ENCODE measurements at regions not wholly inside any gene's neighbourhood (a gene's known extent, or its start where the extent isn't known, plus 50 kb on each side); places are given as distances from the start of the nearest gene placed in this dataset.
"Not testable (repeated sequence)": the region's sequence is repeated elsewhere in the genome, so short reads cannot be mapped to it uniquely, and the experiment has no call there.

DNA sequence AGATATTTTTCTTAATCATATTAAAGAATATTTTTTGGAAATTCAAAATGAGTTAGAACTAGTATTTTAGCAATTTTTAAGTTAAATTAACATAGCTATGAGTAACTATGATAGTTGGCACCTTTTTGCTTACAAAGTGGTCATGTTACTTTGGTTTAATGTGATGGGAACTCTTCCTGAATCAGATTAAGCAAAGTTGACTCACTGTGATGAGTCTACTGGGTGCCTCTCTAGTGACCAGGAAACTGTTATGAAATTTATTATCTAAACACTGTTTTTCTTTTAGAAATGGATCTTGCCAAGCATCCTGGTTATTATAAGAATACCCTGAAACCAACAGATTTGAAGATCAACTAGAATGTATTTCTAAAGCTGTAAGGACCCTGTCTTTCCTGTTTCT lies 985.8 kb downstream of the TRAM1L1 start:
- no peak for DNase-seq

- DNase-seq: not testable (repeated sequence)
Measured at GRCh38 chr4:116097353-116097752, 983.9 kb upstream of the NDST4 start.

DNA sequence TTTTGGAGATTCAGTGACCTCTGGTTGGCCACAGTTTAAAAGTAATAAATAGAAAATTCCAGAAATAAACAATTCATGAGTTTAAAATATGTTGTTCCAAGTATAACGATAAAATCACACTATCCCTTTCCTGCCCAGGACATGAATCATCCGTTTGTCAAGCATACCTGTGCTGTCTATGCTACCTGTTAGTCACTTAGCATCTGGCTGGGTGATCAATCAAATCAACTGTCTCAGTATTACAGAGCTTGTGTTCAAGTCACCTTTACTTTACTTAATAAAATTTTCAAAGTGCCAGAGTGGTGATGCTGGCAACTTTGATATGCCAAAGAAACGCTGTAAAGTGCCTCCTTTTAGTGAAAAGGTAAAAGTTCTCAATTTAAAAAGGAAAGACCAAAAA lies 979.5 kb upstream of the NDST4 start:
- DNase-seq: no peak

DNA sequence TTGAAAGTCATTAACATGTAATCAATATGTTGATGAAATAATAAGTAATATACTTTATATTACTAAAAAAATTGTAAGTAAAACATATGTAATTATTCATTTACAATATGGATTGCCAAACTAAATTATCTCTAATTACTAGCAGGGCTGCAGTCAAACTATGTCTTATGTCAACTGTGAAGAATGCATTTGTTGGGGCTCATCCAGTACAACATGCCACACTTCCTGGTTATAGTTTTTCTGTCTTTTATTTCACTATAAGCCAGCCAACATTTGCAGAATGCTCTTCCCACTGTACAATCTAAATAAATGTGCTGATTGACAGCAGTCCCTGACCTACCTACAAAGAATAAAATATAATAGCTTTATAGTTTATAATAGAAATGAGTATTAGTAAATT lies 975.4 kb upstream of the NDST4 start:
- DNase-seq: no peak

DNA sequence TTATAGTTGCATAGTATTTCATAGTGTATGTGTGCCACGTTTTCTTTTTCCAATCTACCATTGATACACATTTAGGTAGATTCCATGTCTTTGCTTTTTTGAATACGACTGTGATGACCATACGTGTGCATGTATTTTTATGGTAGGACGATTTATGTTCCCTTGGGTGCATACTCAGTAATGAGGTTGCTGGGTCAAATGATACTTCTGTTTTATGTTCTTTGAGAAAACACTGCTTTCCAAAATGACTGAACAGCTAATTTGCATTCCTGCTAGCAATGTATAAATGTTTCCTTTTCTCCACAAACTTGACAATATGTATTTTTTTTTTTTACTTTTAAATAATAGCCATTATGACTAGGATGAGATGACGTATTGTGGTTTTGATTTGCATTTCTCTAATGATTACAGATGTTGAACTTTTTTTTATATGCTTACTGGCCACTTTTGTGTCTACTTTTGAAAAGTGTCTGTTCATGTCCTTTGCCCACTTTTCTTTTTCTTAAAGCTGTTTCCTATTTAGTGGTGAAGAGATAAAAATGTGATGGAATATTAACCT lies 969.5 kb upstream of the NDST4 start:
- no peak for DNase-seq

DNA sequence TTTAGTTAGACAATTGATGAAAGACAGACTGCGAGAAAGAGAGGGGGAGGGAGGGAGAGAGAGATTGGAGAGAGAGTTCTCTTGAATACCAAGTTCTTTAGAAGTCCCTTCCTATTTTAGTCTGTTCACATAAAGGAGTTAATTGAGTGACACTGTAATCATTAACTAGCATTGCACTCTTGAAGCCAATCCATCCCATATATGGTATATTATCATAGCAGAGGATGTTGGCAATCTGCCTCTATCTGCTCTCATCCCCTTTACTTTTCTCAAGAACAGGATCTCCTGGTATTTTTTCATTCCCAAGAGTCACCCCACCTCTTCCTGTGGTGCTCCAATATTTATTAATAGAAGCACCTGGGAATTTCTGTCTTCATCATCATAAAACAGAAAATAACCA lies 959.6 kb upstream of the NDST4 start:
- DNase-seq: no peak

DNA sequence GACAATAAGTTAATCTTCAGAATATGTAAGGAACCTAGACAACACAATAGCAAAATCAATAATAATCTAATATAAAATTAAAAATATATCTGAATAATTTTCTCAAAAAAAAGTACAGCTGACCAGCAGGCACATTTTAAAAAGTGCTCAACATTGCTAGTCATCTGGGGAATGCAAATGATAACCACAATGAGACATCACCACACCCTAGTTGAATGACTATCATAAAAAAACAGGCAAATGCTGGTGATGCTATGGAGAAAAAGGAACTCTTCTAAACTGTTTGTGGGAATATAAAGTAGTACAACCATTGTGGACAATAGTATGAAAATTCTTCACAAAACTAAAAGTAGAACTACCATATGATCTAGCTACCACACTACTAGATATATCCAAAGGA lies 956.9 kb upstream of the NDST4 start:
- no peak for DNase-seq

DNA sequence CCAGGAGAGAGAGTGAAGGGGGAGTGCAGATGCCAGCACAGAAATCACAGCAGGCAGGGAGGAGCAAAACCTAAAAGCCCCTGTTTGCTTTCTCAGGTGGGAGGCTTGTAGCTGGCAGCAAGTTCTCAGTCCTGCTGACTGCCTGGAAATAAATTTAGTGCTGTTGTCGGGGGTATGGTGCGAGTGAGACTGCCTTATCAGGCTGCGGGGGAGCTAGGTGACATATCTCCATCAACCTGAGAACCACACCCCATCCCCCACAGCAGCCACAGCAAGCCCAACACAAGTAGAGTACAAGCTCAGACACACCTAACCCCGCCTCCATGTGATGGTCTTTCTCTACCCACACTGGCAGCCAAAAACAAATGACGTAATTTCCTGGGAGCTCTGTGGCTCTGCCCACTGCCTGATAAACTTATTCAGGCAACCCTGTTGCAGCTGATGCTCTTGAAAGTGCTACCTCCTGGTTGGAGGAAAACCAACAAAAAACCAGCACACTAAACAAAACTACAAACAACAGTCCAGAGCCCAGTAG lies 953.4 kb upstream of the NDST4 start:
- no peak for DNase-seq

DNA sequence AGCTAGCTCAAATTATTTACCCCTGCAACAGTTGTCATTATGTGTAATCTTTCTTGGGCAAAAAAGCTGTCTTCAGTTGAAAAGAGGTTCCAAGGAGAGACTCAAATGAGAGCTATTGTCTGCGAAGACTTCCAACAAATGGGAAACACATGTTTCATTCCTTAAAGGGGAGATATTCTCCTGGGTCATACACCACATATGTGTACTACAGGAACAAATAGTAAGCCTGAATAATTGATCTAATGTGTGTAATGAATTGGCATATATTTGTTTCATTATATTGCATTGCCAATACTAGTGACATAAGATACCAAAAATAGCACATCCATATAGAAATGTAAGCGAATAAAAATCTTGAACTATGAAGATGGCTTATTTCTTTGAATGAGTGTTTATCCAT lies 950.9 kb upstream of the NDST4 start:
- no peak for DNase-seq

GRCh38 chr4:116059361-116059760 lies 945.9 kb upstream of the NDST4 start:
- DNase-seq: no peak

- no peak for DNase-seq
Measured at GRCh38 chr4:116058129-116058528, 944.7 kb upstream of the NDST4 start.

- peak; percentile 7 for DNase-seq
Measured at GRCh38 chr4:116055857-116056827, 942.7 kb upstream of the NDST4 start.

DNA sequence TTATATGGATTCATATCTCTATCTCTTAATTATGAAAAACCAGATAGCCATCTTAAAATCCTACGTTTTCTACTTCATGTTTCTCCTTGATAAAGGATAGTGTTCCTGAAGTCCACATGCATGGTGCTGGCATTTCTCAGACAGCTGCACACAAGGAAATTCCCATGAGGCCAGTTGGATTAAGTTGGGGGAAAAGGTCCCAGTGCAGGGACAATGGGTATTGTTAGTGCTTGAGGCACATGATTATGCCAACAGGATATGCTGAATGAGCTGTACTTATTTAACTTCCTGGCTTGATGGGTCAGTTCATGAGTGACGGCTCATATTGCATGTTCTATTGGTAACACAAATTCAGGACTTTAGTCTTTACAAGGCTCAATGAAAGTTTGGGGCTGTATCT lies 913.9 kb upstream of the NDST4 start:
- DNase-seq: no peak

DNA sequence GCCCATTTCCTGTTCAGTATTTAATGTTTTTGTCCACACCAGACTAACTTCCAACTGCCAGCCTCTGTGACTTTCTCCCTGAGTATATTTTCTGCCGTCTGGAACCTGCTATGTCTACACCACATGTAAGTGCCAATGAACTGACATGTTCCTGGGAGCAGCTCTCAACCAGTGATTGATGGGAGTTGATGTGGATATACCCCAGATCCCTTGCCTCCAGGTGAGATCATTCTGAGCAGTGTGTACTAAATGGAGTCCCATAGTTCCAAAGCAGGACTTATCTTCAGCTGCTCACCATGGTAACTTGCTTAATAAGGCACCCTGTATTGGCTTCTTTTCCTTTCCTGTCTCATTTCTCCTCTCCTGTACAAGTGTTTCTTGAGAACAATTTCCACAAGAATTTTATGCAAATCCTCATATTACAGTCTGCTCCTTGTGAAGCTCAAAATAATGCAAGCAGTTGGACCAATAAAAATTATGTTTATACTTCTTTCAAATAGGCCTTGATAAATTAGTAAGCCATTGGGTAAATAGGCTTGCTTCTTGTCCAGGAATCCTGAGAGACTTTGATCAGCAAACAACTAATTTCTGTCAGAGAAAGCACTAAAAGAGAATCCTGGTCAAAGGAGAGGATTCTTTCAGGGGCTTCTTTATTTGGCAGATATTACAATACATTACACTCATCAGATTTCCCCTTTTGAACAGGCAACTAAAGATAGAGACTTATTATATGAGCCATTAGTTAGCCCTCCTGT lies 911.7 kb upstream of the NDST4 start:
- DNase-seq: no peak

DNA sequence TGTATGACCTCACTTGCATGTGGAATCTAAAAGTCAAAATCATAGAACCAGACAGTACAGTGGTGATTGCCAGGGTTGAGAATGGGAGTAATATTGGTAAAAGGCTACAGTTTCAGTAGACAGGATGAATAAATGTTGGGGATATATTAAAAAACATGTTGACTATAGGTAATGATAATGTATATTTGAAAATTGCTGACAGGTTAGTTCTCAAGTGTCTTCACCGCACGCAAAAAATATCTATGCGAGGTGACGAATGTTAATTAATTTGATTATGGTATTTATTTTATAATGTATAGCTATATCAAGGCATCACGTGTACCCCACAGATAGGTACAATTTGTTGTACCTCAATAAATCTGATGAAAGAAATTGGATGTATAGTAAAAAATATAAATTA lies 909.6 kb upstream of the NDST4 start:
- DNase-seq: no peak

DNA sequence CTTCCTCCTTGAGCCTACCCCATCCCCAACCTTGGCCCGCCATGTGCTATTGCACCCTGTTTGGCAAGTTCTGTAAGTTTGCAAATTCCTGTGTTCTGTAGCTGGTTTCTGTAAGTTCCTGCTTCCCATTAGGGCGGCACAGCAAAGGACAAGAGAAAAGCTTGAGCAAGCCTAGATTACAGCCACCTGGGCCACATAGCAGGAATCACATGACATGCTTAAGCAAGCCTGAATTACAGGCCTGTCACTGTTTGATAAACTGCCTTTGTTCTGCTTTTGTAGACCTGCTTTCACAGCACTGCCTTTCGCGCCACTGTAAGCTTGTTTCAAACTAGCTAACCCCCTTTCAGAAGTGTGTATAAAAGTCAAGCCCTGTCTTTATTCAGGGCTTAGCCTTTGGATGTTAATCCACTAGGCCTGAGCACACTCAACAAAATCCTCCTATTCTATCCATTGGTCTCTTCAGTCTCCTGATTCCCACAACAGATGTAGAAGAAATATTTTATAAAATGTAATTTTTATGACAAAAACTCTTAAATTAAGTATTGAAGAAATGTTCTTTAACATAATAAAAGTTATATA lies 906.8 kb upstream of the NDST4 start:
- no peak for DNase-seq

GRCh38 chr4:116018831-116019230 lies 905.4 kb upstream of the NDST4 start:
- no peak for DNase-seq

DNA sequence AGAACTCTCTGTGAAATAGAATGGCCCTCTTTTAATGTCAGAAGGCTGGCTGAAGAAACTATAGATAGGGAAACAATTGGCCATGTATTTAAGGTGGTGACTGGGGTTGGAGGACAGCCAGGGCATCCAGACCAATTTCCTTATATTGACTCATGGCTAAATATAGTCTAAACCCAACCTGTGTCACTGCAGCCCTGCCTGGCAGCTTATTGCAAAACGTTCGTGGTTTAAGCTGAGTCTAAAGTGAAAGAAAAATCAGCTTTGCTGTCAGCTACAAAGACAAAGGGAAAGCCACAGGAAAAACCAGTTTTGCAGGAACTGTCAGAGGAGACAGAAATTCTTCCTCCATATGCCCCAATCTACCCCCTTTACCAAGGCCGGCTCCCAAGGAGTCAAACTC lies 902.8 kb upstream of the NDST4 start:
- DNase-seq: peak; percentile 7

GRCh38 chr4:116015549-116015948 lies 902.1 kb upstream of the NDST4 start:
- no peak for DNase-seq

DNA sequence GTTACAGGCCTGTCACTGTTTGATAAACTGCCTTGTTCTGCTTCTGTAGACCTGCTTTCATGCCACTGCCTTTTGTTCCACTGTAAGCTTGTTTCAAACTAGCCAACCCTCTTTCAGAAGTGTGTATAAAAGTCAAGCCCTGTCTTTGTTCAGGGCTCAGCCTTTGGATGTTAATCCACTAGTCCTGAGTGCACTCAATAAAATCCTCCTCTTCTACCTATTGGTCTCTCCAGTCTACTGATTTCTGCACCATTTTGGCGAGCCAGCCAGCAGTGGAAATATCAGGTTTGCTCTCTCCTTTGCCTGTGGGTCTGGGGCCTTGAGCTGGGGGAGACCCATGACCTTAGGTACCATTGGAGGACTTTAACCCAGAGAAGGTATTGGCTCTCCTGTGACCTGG lies 901.6 kb upstream of the NDST4 start:
- DNase-seq: no peak

DNA sequence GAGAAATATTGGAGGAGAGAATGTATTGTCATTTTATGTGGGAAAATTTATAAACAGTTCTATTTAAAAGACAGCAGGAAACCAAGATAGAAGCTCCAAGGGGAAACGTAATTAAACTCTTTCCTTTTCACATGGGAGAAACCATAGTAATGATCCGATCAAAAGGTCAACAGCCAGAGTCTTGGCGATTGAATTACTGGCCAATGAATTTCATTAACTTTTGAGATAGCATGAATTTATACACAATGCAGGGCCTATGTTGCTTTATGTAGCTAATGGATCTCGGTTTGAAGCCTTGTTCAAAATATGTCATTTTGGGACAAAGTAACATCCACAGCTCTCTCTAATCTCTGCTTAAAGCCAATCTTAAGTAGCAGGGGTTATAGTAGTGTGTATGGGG lies 897.5 kb upstream of the NDST4 start:
- DNase-seq: no peak

DNA sequence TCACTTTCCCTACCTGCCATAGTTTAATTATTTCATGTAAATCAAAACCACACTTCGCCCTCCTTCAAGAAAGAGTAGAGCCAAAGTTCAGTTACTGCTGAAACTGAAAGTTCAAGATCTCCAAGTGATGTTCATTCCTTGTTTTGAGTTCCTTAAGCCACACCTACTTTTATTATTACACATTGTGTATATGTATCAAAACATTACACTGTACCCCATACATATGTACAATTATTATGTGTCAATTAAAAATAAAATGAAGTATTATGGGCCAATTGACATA lies 892.3 kb upstream of the NDST4 start:
- DNase-seq: no peak

DNA sequence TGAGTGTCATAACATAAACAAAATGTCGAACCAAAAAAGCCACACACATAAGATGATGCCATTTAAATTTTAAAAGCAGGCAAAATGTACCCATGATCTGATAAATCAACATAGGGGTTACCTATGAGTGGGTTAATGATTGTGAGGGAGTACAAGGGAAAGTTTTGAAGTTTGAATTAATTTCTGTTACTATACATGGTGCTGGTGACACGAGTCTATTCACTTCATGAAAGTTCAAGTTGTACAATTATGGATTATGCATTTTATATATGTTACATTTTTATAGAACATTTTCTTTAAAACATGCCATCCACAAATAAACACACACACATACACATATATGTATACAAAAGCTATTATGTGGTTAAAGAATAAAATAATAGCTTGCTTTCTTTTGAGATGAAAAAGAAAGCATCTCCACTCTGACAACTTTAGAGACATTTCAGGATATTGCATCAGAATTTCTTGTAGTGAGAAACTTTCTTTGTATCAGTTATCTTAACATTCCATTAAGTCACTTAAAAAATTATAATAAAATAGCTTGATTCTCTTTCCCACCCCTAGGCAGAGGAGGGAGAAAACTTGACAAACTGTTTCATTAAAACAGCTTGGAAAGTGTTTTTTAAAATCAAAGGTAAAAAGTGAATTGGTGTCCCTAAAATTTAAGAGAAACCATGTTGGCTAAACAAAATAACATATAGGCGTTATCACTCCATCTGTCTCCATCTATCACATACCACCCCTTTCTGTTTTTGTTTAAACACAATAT lies 891.8 kb upstream of the NDST4 start:
- no peak for DNase-seq

Measured in inflammatory macrophage treated with lipopolysaccharide for 4 hours (primary cell).